K562 (cell line): ENCODE measurements at regions not wholly inside any gene's neighbourhood (a gene's known extent, or its start where the extent isn't known, plus 50 kb on each side); places are given as distances from the start of the nearest gene placed in this dataset.

Experiments used
- ATAC-seq: fragments of 200-7000 bp; cut with Tn5 transposase; 3 replicates; pipeline ENCODE4 v1.9.1; 2020; ENCODE audit warnings: moderate library complexity
- BruUV-seq: library from RNA; stranded (reverse); fragments of 400-500 nt; replicated peaks from 2 replicates; lab custom pipeline; 2021; lab: Mats Ljungman, UMichigan
- CTCF ChIA-PET: fragments of 300-600 bp; formaldehyde crosslinking; extraction: SDS; loops from one replicate; lab custom pipeline; 2021; ENCODE audit warnings: low intra/inter-chr PET ratio; lab: Yijun Ruan, JAX
- POLR2A ChIA-PET: fragments of 300-600, 350-650 bp; sonication (Branson Sonifier 250); formaldehyde crosslinking; extraction: SDS; loops from one replicate; lab custom pipeline; 2021; ENCODE audit warnings: antibody characterized with exemption, inconsistent platforms; lab: Yijun Ruan, JAX
- DNase-seq, 4 experiments: peaks; one replicate each; pipeline versions ENCODE4 v3.0.0 to v3.0.0-alpha.2; 2011 to 2018; ENCODE audit warnings: low spot score in 3 of 4, mixed read lengths in 3 of 4; ENCODE audit errors: extremely low read depth in 1 of 4
- FAIRE-seq: peaks from 2 replicates; lab custom pipeline; 2011; peaks lifted over from hg19 to GRCh38; lab: Jason Lieb, UNC
- H2AFZ ChIP-seq: 2 replicates; pipeline ENCODE4 v1.6.0; 2011; ENCODE audit warnings: low read depth, low read length, control low read depth, inconsistent platforms
- H3K27ac ChIP-seq: fragments of 200-600 bp; 3 replicates; pipeline ENCODE4 v1.8.0; 2011; ENCODE audit warnings: low read depth, mild to moderate bottlenecking, control low read depth, inconsistent platforms, low read length, moderate library complexity, mixed read lengths; ENCODE audit errors: extremely low read depth
- H3K27me3 ChIP-seq, 2 experiments: fragments of 300-600 bp in 1 of 2; 2 replicates in 1 of 2; 3 replicates in 1 of 2; pipeline versions ENCODE4 v1.6.0 to v1.8.0; 2011; ENCODE audit warnings: inconsistent platforms in 2 of 2, low read length in 2 of 2, mild to moderate bottlenecking in 1 of 2, mixed read lengths in 1 of 2, moderate library complexity in 1 of 2; ENCODE audit not compliant: control insufficient read depth in 2 of 2, insufficient read depth in 2 of 2
- H3K36me3 ChIP-seq: fragments of 300-600 bp; 3 replicates; pipeline ENCODE4 v1.8.0; 2011; ENCODE audit warnings: mild to moderate bottlenecking, low read length, inconsistent platforms; ENCODE audit not compliant: control insufficient read depth, insufficient read depth
- H3K4me1 ChIP-seq, 2 experiments: fragments of 200-600 bp in 1 of 2; replicated peaks in 1 of 2; 2 replicates in 1 of 2; 3 replicates in 1 of 2; pipeline versions ENCODE4 v1.5.1 to v1.8.0; 2011; ENCODE audit warnings: inconsistent platforms in 2 of 2, low read length in 2 of 2, mild to moderate bottlenecking in 1 of 2, mixed read lengths in 1 of 2, moderate library complexity in 1 of 2; ENCODE audit not compliant: control insufficient read depth in 2 of 2, insufficient read depth in 2 of 2
- H3K4me2 ChIP-seq: 2 replicates; pipeline ENCODE4 v1.6.1; 2011; ENCODE audit warnings: low read length, control low read depth, inconsistent platforms, mixed read lengths; ENCODE audit not compliant: insufficient read depth
- H3K4me3 ChIP-seq: fragments of 200-600 bp; sonication (generic), shearing (Covaris generic); 2 replicates; pipeline ENCODE4 v1.5.1; 2016; ENCODE audit warnings: control low read depth, inconsistent platforms
- H3K79me2 ChIP-seq: fragments of 200-600 bp; 3 replicates; pipeline ENCODE4 v1.8.0; 2011; ENCODE audit warnings: low read length, inconsistent platforms; ENCODE audit not compliant: control insufficient read depth, insufficient read depth
- H3K9ac ChIP-seq, 2 experiments: 2 replicates each; pipeline versions ENCODE4 v1.6.0 to v1.6.1; 2011; ENCODE audit warnings: low read depth in 2 of 2, low read length in 2 of 2, control low read depth in 1 of 2, inconsistent platforms in 1 of 2, mild to moderate bottlenecking in 1 of 2, mixed read lengths in 1 of 2; ENCODE audit not compliant: insufficient read depth in 1 of 2
- H3K9me1 ChIP-seq: one replicate; pipeline ENCODE4 v1.6.0; 2011; ENCODE audit warnings: inconsistent platforms, mild to moderate bottlenecking, low read length, moderate library complexity; ENCODE audit not compliant: control insufficient read depth, insufficient read depth
- H3K9me3 ChIP-seq: replicated peaks from 2 replicates; pipeline ENCODE4 v1.5.1; 2011; ENCODE audit warnings: low read depth, low read length, inconsistent platforms; ENCODE audit not compliant: control insufficient read depth, insufficient read depth
- H4K20me1 ChIP-seq: replicated peaks from 2 replicates; pipeline ENCODE4 v1.6.1; 2011; ENCODE audit warnings: low read length, inconsistent platforms, mixed read lengths; ENCODE audit not compliant: control insufficient read depth, insufficient read depth
- ADNP ChIP-seq: fragments of 200-800 bp; sonication (Bioruptor generic); IDR thresholded peaks from 2 replicates; pipeline ENCODE4 v1.6.1; 2016; ENCODE audit warnings: missing genetic modification characterization, missing compliant biosample characterization
- NR1H2 ChIP-seq: sonication (generic); formaldehyde crosslinking; IDR thresholded peaks from 2 replicates; pipeline ENCODE4 v1.4.0; 2020; ENCODE audit warnings: mild to moderate bottlenecking, missing genetic modification reagents
- SIX5 ChIP-seq, 2 experiments: IDR thresholded peaks; 2 replicates each; pipeline ENCODE4 v1.6.1; 2011; ENCODE audit warnings: low read length in 2 of 2, borderline replicate concordance in 1 of 2, low read depth in 1 of 2, mild to moderate bottlenecking in 1 of 2, moderate library complexity in 1 of 2; ENCODE audit not compliant: insufficient read depth in 1 of 2
- SREBF2 ChIP-seq: sonication (generic); formaldehyde crosslinking; IDR thresholded peaks from 2 replicates; pipeline ENCODE4 v1.4.0; 2020; ENCODE audit warnings: mild to moderate bottlenecking, missing genetic modification reagents
- ZNF143 ChIP-seq: sonication (generic); formaldehyde crosslinking; IDR thresholded peaks from 2 replicates; pipeline ENCODE4 v1.9.0; 2022; ENCODE audit warnings: mild to moderate bottlenecking, missing genetic modification reagents
- ZNF79 ChIP-seq: fragments of 250-450 bp; sonication (Bioruptor Pico); IDR thresholded peaks from 2 replicates; pipeline ENCODE4 v1.4.0; 2020; ENCODE audit warnings: low read depth, mild to moderate bottlenecking, moderate library complexity
- in situ Hi-C: fragments of 300-500 bp; cut with MboI; formaldehyde crosslinking; loops from 4 replicates; pipeline ENCODE4 v1.15.0; 2018; ENCODE audit warnings: inconsistent platforms, mixed read lengths
- intact Hi-C: fragments of 100-400 bp; cut with micrococcal nuclease; formaldehyde crosslinking; loops from 2 replicates; pipeline ENCODE4 v1.14.2; 2022

GRCh38 chr7:156446990-156447389 is 193.6 kb upstream of the RNF32 start:
- H3K4me2 ChIP-seq, result no peak overlapping the region
- no peaks in the 10 kb centered on the region for H3K4me1 ChIP-seq
- no peak overlapping the region for H3K27ac ChIP-seq
- no peak overlapping the region for H3K9ac ChIP-seq
- ChIA-PET POLR2A (no interaction called here), CTCF (no interaction called here)
- no peaks in the 10 kb centered on the region for H3K9me3 ChIP-seq
- no peak overlapping the region for H3K4me3 ChIP-seq
- FAIRE-seq (no peak), DNase-seq (no peak), ATAC-seq (no peak)
- H3K79me2 ChIP-seq, result no peaks in the 10 kb centered on the region
- intact Hi-C loops, result no loop called here
- H3K36me3 ChIP-seq, result no peaks in the 10 kb centered on the region
- in situ Hi-C loops, result no loop called here
- H3K27me3 ChIP-seq, result peaks cover 29 to 43% of the 10 kb centered on the region in 2 experiments
- H3K9me1 ChIP-seq, result no peaks in the 10 kb centered on the region
- no peak for TF ChIP-seq ZNF143 (CRISPR knock-in tag)
- TF ChIP-seq ZNF79, result no peak
- no peak for TF ChIP-seq SIX5 (IDR thresholded peaks at IDR 0.05; ENCODE audit: borderline replicate concordance in 1 of 2, insufficient read depth in 1 of 2, low read depth in 1 of 2, low read length in 2 of 2)
- no peak for TF ChIP-seq SREBF2 (CRISPR knock-in tag)
- TF ChIP-seq NR1H2 (CRISPR knock-in tag), result no peak
- no peak for TF ChIP-seq ADNP (tag)
- H4K20me1 ChIP-seq, result no peaks in the 10 kb centered on the region
- no peak overlapping the region for H2AFZ ChIP-seq
- no TSS peak for BruUV-seq
